Right lobe of liver (tissue), 6 donors: ENCODE measurements at regions not wholly inside any gene's neighbourhood (a gene's known extent, or its start where the extent isn't known, plus 50 kb on each side); places are given as distances from the start of the nearest gene placed in this dataset.

Source experiments
- ATAC-seq, 4 donors: fragments of 200-7000 bp; cut with Tn5 transposase; one replicate each; pipeline ENCODE4 v1.9.1; 2020; ENCODE audit warnings: mild to moderate bottlenecking in 4 of 4, moderate library complexity in 4 of 4
- DNase-seq, 3 donors: peaks; one replicate each; pipeline ENCODE4 v3.0.0-alpha.2; 2020
- H3K27ac ChIP-seq, 3 donors: fragments of 200-600 bp; one replicate each; pipeline ENCODE4 v1.8.0; 2022
- H3K27me3 ChIP-seq, 2 donors: fragments of 200-600 bp; one replicate each; pipeline ENCODE4 v1.8.0; 2022
- H3K36me3 ChIP-seq, 4 donors: fragments of 200-600 bp; sonication (generic) in 1 of 4; one replicate each; pipeline versions ENCODE4 v1.5.1 to v1.8.0; 2017 to 2022; ENCODE audit warnings: control low read depth in 1 of 4
- H3K4me1 ChIP-seq, 4 donors: fragments of 200-600 bp; sonication (generic) in 1 of 4; one replicate each; pipeline versions ENCODE4 v1.5.1 to v1.8.0; 2017 to 2022; ENCODE audit warnings: control low read depth in 1 of 4
- H3K4me3 ChIP-seq, 3 donors: fragments of 200-600 bp; one replicate each; pipeline ENCODE4 v1.8.0; 2022
- H3K9me3 ChIP-seq, 4 donors: fragments of 200-600 bp; sonication (generic) in 1 of 4; one replicate each; pipeline versions ENCODE4 v1.5.1 to v1.8.0; 2017 to 2022; ENCODE audit warnings: control low read depth in 1 of 4
- CTCF ChIP-seq, 4 donors: fragments of 200-600 bp in 3 of 4; fragments of 450-650 bp in 1 of 4; IDR thresholded peaks; one replicate each; pipeline versions ENCODE4 v1.5.1 to v1.8.0; 2016 to 2022; ENCODE audit warnings: antibody characterized with exemption in 4 of 4, mild to moderate bottlenecking in 2 of 4
- POLR2A ChIP-seq: fragments of 450-650 bp; IDR thresholded peaks from one replicate; pipeline ENCODE4 v1.6.1; 2017; ENCODE audit warnings: antibody characterized with exemption, mild to moderate bottlenecking
- WGBS: methylation state at CpG from one replicate; pipeline ENCODE4 v1.1.6; 2018; ENCODE audit warnings: low coverage, low lambda C conversion rate; ENCODE audit not compliant: insufficient coverage; ENCODE audit errors: missing lambda C conversion rate; 5-methylcytosine and 5-hydroxymethylcytosine counted together
- intact Hi-C, 2 donors: fragments of 100-400 bp; cut with DNase I; formaldehyde crosslinking; loops; one replicate each; pipeline versions ENCODE4 v1.11.2 to v1.14.1; 2022
- donor health status: DM: no; HTN: yes; CAD: no.
- donor health status: DM: no; HTN: no; CAD: no.
- donor health status: DM: no; HTN: no; CAD: no.
- donor health status: DM: no; HTN: yes; CAD: no.
- donor health status: DM: no; HTN: yes; CAD: no.

- ATAC-seq = no peak
- no peak overlapping the region for H3K27ac ChIP-seq
- no peak overlapping the region for H3K4me3 ChIP-seq
- intact Hi-C loops = no loop called here
- no peaks in the 10 kb centered on the region for H3K36me3 ChIP-seq
- WGBS = 75% methylated on average over 12 of the region's 17 CpGs
- no peak for TF ChIP-seq CTCF (IDR thresholded peaks at IDR 0.05)
- TF ChIP-seq POLR2A = no peak
- no peaks in the 10 kb centered on the region for H3K9me3 ChIP-seq
- DNase-seq = no peak
- no peaks in the 10 kb centered on the region for H3K27me3 ChIP-seq
- no peaks in the 10 kb centered on the region for H3K4me1 ChIP-seq
Observed at GRCh38 chr6:15096894-15097837, 148.7 kb upstream of the JARID2 start.

- Histone ChIP-seq H3K4me1 (no peaks in the 10 kb centered on the region), H3K27ac (no peak overlapping the region), H3K4me3 (no peak overlapping the region), H3K27me3 (no peaks in the 10 kb centered on the region), H3K36me3 (no peaks in the 10 kb centered on the region), H3K9me3 (no peaks in the 10 kb centered on the region)
- intact Hi-C loops = no loop called here
- 75% methylated on average over 7 of the region's 7 CpGs for WGBS
- no peak for ATAC-seq
- DNase-seq = no peak
- no peak for TF ChIP-seq POLR2A
- no peak for TF ChIP-seq CTCF (IDR thresholded peaks at IDR 0.05)
Observed at GRCh38 chr6:15101130-15101529, 144.7 kb upstream of the JARID2 start.

GRCh38 chr6:15102241-15102640 is 143.6 kb upstream of the JARID2 start:
- Histone ChIP-seq H3K4me3 (no peak overlapping the region), H3K27ac (no peak overlapping the region), H3K36me3 (no peaks in the 10 kb centered on the region), H3K27me3 (no peaks in the 10 kb centered on the region), H3K9me3 (no peaks in the 10 kb centered on the region), H3K4me1 (no peaks in the 10 kb centered on the region)
- intact Hi-C loops = no loop called here
- WGBS = 85% methylated on average over 5 of the region's 5 CpGs
- ATAC-seq = peak in 1 of 4 donors; percentile 20
- TF ChIP-seq CTCF (IDR thresholded peaks at IDR 0.05) = no peak
- no peak for TF ChIP-seq POLR2A
- no peak for DNase-seq

GRCh38 chr6:15106958-15107643 is 138.8 kb upstream of the JARID2 start:
- DNase-seq (no peak), ATAC-seq (no peak)
- no peaks in the 10 kb centered on the region for H3K36me3 ChIP-seq
- no peak overlapping the region for H3K4me3 ChIP-seq
- 82% methylated on average over 12 of the region's 12 CpGs for WGBS
- no peaks in the 10 kb centered on the region for H3K27me3 ChIP-seq
- H3K27ac ChIP-seq = no peak overlapping the region
- H3K4me1 ChIP-seq = no peaks in the 10 kb centered on the region
- no peaks in the 10 kb centered on the region for H3K9me3 ChIP-seq
- TF ChIP-seq CTCF (IDR thresholded peaks at IDR 0.05) = no peak
- TF ChIP-seq POLR2A = no peak
- intact Hi-C loops = no loop called here
